CD4-positive, alpha-beta T cell treated with Interleukin-4 for 4 hours (primary cell): ENCODE measurements at regions not wholly inside any gene's neighbourhood (a gene's known extent, or its start where the extent isn't known, plus 50 kb on each side); places are given as distances from the start of the nearest gene placed in this dataset.

Experiments used
- DNase-seq: peaks from one replicate; pipeline ENCODE4 v3.0.0-alpha.2; 2020

GRCh38 chr13:106159295-106160195 is 375.9 kb downstream of the EFNB2 start:
- no peak for DNase-seq

GRCh38 chr13:106156468-106156867 is 379.0 kb downstream of the EFNB2 start:
- no peak for DNase-seq

- no peak for DNase-seq
Measured at GRCh38 chr13:106155411-106155810, 380.1 kb downstream of the EFNB2 start.

- DNase-seq: no peak
Measured at GRCh38 chr13:106153876-106154275, 381.6 kb downstream of the EFNB2 start.

GRCh38 chr13:106153041-106153440 is 382.4 kb downstream of the EFNB2 start:
- no peak for DNase-seq

GRCh38 chr13:106152047-106152446 is 383.4 kb downstream of the EFNB2 start:
- no peak for DNase-seq

- no peak for DNase-seq
Measured at GRCh38 chr13:106151056-106151699, 384.3 kb downstream of the EFNB2 start.

GRCh38 chr13:106145997-106146864 is 389.2 kb downstream of the EFNB2 start:
- no peak for DNase-seq

- DNase-seq: no peak
Measured at GRCh38 chr13:106145070-106145469, 390.4 kb downstream of the EFNB2 start.

GRCh38 chr13:106143930-106144709 is 391.3 kb downstream of the EFNB2 start:
- no peak for DNase-seq

GRCh38 chr13:106143392-106143791 is 392.1 kb downstream of the EFNB2 start:
- DNase-seq: no peak

- no peak for DNase-seq
Measured at GRCh38 chr13:106140476-106140875, 395.0 kb downstream of the EFNB2 start.

GRCh38 chr13:106139942-106140341 is 395.5 kb downstream of the EFNB2 start:
- DNase-seq: no peak

GRCh38 chr13:106139377-106139776 is 396.1 kb downstream of the EFNB2 start:
- no peak for DNase-seq

- DNase-seq: no peak
Measured at GRCh38 chr13:106138620-106139019, 396.8 kb downstream of the EFNB2 start.

GRCh38 chr13:106133025-106133424 is 402.4 kb downstream of the EFNB2 start:
- DNase-seq: no peak

GRCh38 chr13:106132216-106132615 is 403.2 kb downstream of the EFNB2 start:
- DNase-seq: no peak

GRCh38 chr13:106129993-106130392 is 405.5 kb downstream of the EFNB2 start:
- DNase-seq: no peak

- DNase-seq: no peak
Measured at GRCh38 chr13:106129273-106129672, 406.2 kb downstream of the EFNB2 start.

GRCh38 chr13:106122234-106122633 is 413.2 kb downstream of the EFNB2 start:
- DNase-seq: no peak

- no peak for DNase-seq
Measured at GRCh38 chr13:106121173-106121754, 414.2 kb downstream of the EFNB2 start.

- no peak for DNase-seq
Measured at GRCh38 chr13:106118996-106119395, 416.5 kb downstream of the EFNB2 start.
